Astrocyte of the spinal cord (primary cell): ENCODE measurements at regions not wholly inside any gene's neighbourhood (a gene's known extent, or its start where the extent isn't known, plus 50 kb on each side); places are given as distances from the start of the nearest gene placed in this dataset.
"Not testable (repeated sequence)": the region's sequence is repeated elsewhere in the genome, so short reads cannot be mapped to it uniquely, and the experiment has no call there.

ENCODE experiments used
- DNase-seq: peaks from one replicate; pipeline ENCODE4 v3.0.0; 2011; ENCODE audit warnings: low read depth, low spot score
- H3K4me3 ChIP-seq: 2 replicates; pipeline ENCODE4 v1.5.1; 2011; ENCODE audit warnings: low read depth, mild to moderate bottlenecking, low read length, moderate library complexity
- in situ Hi-C: cut with HindIII; loops from 2 replicates; pipeline ENCODE4 v1.10.0; 2017; ENCODE audit warnings: low sequenced_read_pairs
- TF ChIP-seq, protein P1 (sequence below): IDR thresholded peaks from 2 replicates; pipeline ENCODE4 v1.5.1; 2012; ENCODE audit warnings: low read depth, mild to moderate bottlenecking, low read length, inconsistent platforms

- TF ChIP-seq, protein P1, sequence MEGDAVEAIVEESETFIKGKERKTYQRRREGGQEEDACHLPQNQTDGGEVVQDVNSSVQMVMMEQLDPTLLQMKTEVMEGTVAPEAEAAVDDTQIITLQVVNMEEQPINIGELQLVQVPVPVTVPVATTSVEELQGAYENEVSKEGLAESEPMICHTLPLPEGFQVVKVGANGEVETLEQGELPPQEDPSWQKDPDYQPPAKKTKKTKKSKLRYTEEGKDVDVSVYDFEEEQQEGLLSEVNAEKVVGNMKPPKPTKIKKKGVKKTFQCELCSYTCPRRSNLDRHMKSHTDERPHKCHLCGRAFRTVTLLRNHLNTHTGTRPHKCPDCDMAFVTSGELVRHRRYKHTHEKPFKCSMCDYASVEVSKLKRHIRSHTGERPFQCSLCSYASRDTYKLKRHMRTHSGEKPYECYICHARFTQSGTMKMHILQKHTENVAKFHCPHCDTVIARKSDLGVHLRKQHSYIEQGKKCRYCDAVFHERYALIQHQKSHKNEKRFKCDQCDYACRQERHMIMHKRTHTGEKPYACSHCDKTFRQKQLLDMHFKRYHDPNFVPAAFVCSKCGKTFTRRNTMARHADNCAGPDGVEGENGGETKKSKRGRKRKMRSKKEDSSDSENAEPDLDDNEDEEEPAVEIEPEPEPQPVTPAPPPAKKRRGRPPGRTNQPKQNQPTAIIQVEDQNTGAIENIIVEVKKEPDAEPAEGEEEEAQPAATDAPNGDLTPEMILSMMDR = no peak
- in situ Hi-C loops = no loop called here
- DNase-seq = no peak
- no peak overlapping the region for H3K4me3 ChIP-seq
Measured at GRCh38 chr10:128578766-128579165, 452.5 kb upstream of the MKI67 start.

DNA sequence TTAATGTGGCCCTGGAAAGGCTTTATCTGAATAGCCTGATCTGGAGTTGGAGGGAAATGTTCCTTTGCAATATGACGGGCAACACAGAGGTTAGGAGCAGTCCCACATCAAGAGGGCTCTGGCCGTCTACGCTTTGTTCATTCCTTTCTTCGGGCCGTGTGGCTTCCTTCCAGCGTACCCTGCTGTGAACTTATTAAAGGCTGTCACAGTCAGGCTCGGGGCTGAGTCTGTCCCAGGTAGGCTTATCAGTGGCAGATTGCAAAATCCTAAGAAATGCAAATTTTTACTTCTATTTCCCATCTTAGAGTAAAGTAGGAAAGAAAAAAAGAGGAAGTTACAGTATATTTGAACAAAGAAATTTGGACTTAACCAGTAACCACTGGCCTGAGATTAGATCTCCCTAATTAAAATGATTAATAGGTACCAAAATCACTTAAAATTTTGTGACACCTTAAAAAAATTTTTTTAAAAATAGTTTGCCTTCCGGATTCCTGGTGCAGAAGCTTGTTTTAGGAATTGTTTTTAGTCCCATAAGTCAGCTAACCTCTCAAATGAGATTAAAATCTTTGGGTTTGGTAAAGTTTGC lies 453.1 kb upstream of the MKI67 start:
- no peak overlapping the region for H3K4me3 ChIP-seq
- no peak for DNase-seq
- in situ Hi-C loops = no loop called here
- TF ChIP-seq, protein P1 = no peak

GRCh38 chr10:128579901-128580300 lies 453.7 kb upstream of the MKI67 start:
- TF ChIP-seq, protein P1 = no peak
- DNase-seq = no peak
- H3K4me3 ChIP-seq = no peak overlapping the region
- in situ Hi-C loops = no loop called here

- DNase-seq, in situ Hi-C loops: not testable (repeated sequence)
Measured at GRCh38 chr10:128583125-128583524, 456.9 kb upstream of the MKI67 start.

DNA sequence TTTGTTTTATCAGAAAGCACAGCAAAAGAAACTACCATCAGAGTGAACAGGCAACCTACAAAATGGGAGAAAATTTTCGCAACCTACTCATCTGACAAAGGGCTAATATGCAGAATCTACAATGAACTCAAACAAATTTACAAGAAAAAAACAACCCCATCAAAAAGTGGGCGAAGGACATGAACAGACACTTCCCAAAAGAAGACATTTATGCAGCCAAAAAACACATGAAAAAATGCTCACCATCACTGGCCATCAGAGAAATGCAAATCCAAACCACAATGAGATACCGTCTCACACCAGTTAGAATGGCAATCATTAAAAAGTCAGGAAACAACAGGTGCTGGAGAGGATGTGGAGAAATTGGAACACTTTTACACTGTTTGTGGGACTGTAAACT lies 460.4 kb upstream of the MKI67 start:
- H3K4me3 ChIP-seq, in situ Hi-C loops, DNase-seq: not testable (repeated sequence)

More at GRCh38 chr10:128583125-128583524, 456.9 kb upstream of the MKI67 start:
- not testable (repeated sequence) for H3K4me3 ChIP-seq

GRCh38 chr10:128587689-128588088 lies 461.5 kb upstream of the MKI67 start:
- in situ Hi-C loops = no loop called here
- no peak overlapping the region for H3K4me3 ChIP-seq
- no peak for DNase-seq
- TF ChIP-seq, protein P1 = no peak

DNA sequence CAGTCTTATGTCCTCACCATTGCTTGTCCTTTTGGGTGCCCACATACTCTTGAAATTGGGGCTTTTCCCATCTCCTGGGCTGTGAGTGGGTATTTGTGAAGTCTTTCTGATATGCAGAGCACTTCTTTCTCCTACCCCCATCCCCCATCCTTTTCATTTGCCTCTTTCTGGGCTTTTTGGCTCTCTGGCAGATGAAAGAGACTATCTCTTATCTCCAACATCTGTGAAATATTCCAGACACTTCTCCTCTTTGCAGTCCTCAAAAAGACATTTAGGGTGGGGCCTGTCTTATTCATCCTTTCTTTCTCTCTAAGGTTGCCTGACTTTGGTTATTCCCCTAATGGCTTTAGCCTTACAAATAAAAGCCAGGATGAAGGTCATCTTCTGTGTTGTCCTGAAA lies 462.2 kb upstream of the MKI67 start:
- no peak for DNase-seq
- in situ Hi-C loops = no loop called here
- TF ChIP-seq, protein P1 = no peak
- no peak overlapping the region for H3K4me3 ChIP-seq

DNA sequence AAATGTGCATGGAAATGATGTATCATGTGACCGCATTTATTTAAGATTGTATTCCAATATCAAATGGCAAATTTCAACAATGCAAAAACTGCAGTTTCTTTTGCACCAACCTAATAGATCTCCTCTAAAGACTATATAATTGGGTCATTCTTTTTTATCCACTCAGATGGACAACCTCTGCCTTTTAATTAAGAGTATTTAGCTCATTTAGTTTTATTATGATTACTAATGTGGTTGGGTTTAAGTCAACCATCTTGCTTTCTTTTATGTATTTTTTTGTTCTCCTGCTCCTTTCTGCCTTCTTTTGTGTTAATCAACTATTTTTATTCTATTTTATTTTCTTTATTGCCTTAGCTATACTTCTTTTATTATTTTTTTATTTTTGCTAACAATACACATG lies 468.5 kb upstream of the MKI67 start:
- no peak overlapping the region for H3K4me3 ChIP-seq
- in situ Hi-C loops = no loop called here
- no peak for DNase-seq
- TF ChIP-seq, protein P1 = no peak
